Thymus (tissue), 11 donors: ENCODE measurements at regions not wholly inside any gene's neighbourhood (a gene's known extent, or its start where the extent isn't known, plus 50 kb on each side); places are given as distances from the start of the nearest gene placed in this dataset.

Experiments
- DNase-seq, 9 donors: peaks; one replicate each; pipeline ENCODE4 v3.0.0-alpha.2; 2013; ENCODE audit warnings: low spot score in 9 of 9, low read depth in 6 of 9, missing footprints in 1 of 9
- H3K27ac ChIP-seq, 2 donors: one replicate each; pipeline ENCODE4 v1.5.1; 2013; ENCODE audit warnings: control low read depth in 1 of 2, low read depth in 1 of 2, low read length in 1 of 2, mild to moderate bottlenecking in 1 of 2, moderate library complexity in 1 of 2
- H3K27me3 ChIP-seq, 2 donors: one replicate each; pipeline ENCODE4 v1.5.1; 2013; ENCODE audit warnings: low read length in 1 of 2; ENCODE audit not compliant: control insufficient read depth in 2 of 2, insufficient read depth in 1 of 2
- H3K36me3 ChIP-seq, 2 donors: one replicate each; pipeline ENCODE4 v1.5.1; 2013; ENCODE audit warnings: low read length in 1 of 2, mild to moderate bottlenecking in 1 of 2, moderate library complexity in 1 of 2; ENCODE audit not compliant: control insufficient read depth in 2 of 2, insufficient read depth in 2 of 2
- H3K4me1 ChIP-seq, 2 donors: one replicate each; pipeline ENCODE4 v1.5.1; 2013; ENCODE audit warnings: low read length in 2 of 2; ENCODE audit not compliant: control insufficient read depth in 2 of 2, insufficient read depth in 2 of 2
- H3K4me3 ChIP-seq, 2 donors: one replicate each; pipeline ENCODE4 v1.5.1; 2013; ENCODE audit warnings: low read length in 2 of 2, control low read depth in 1 of 2, mild to moderate bottlenecking in 1 of 2
- H3K9me3 ChIP-seq, 2 donors: one replicate each; pipeline ENCODE4 v1.5.1; 2013; ENCODE audit warnings: low read length in 1 of 2, mild to moderate bottlenecking in 1 of 2; ENCODE audit not compliant: control insufficient read depth in 2 of 2, insufficient read depth in 1 of 2
- WGBS: extraction: QIAGEN DNeasy Blood & Tissue Kit; methylation state at CpG from one replicate; pipeline ENCODE4 v1.1.7; 2013; 5-methylcytosine and 5-hydroxymethylcytosine counted together
- donor health status: healthy.

DNA sequence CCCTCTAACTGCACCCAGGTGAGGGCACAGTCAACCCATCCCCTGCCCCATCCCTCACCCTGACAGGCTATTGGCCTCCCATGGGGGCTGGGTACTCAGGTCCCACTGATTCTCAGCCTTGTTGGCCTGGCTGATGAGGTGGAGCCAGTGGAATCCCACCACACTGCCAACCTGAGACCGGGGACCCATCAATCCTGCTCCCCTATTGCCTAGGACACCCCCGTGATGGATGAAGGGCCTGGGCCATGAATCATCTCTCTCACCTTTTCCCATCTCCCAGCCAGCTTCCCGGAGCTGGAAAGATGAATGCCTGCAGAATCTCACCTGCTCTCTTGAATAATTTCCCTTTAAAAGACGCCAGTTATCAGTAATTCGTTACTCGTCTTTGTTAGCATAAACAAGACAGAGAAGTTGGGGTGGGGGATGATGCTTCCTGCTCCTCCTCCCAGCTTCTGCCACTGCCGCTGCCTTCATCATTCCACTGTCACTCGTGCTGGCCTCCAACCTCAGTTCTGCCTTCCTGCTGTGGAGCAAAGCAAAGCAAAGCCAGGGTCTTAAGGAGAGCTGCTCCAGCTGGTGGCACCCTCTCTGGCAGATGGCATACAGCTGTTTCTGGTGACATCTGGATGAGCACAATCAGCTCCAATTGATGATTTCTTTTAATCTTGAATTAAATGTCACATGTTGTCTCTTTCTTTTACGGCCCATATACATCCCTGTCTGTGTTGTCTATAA is 204.0 kb upstream of the NECTIN1 start:
- Histone ChIP-seq H3K4me3 (no peak overlapping the region), H3K9me3 (no peaks in the 10 kb centered on the region), H3K27ac (no peak overlapping the region), H3K4me1 (no peaks in the 10 kb centered on the region), H3K36me3 (no peaks in the 10 kb centered on the region), H3K27me3 (no peaks in the 10 kb centered on the region)
- 48% methylated on average over 9 of the region's 9 CpGs for WGBS
- no peak for DNase-seq

DNA sequence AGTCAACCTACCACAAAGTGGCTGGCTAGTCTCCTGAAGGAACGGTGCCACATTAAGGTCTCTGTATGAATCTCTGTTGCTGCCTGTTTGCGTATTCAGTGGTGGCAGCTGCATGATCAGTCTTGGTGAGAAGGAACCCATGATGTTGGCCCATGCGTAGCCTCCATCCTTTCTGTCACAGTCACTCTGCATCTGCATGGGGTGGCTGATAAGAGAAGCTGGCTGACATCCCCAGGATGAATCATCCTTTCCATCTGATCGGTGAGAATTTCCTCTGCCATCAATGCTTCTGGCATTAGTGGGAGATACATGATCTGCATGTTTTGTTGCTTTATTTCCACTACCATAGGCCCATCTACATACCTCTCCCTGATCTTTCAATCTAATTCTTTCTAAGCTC is 199.0 kb upstream of the NECTIN1 start:
- Histone ChIP-seq H3K9me3 (no peaks in the 10 kb centered on the region), H3K4me1 (no peaks in the 10 kb centered on the region), H3K27ac (no peak overlapping the region), H3K27me3 (no peaks in the 10 kb centered on the region), H3K4me3 (no peak overlapping the region), H3K36me3 (no peaks in the 10 kb centered on the region)
- no peak for DNase-seq
- WGBS: 93% methylated on average over 4 of the region's 4 CpGs

DNA sequence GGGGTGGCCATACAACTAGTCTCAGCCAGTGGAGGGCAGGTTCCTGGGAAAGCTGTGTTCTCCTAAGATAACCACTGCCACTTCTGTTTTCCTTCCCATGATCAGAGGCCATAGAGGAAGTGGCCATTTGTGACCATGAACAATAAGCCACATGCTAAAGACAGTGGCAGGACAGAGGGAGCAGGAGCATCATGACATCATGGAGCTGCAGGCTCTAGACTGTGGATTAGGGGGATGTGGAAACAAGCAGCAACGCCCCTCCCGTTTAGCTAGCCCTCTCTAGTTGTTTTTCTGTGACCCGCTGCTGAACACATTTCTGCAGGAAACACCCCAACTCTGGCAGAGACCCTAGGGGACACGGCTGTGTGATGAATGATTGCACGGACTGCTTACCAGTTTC is 195.0 kb upstream of the NECTIN1 start:
- 63% methylated on average over 5 of the region's 5 CpGs for WGBS
- no peak for DNase-seq

DNA sequence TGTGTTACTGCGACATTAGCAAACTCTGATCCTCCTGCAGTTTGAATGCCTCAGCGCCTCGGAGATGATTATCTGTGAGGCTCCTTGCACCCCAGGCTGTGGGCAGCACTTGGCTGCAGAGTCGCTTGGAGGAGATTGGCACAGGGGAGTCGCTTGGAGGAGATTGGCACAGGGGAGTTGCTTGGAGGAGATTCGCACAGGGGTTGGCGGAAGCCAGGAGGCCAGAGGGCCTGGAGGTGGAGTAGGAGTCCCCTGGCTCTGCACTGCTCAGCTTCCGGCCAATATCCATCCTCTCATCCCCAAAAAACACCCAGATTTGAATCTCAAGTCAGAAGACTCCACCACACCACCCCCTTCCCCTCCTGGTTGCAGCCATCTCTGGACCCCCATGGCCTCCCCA is 192.6 kb upstream of the NECTIN1 start:
- 87% methylated on average over 8 of the region's 8 CpGs for WGBS
- no peaks in the 10 kb centered on the region for H3K4me1 ChIP-seq
- DNase-seq: no peak

More for the DNA sequence above, 195.0 kb upstream of the NECTIN1 start:
- Histone ChIP-seq H3K27me3 (peaks cover 0 to 5% of the 10 kb centered on the region in 2 donors), H3K36me3 (no peaks in the 10 kb centered on the region), H3K4me1 (no peaks in the 10 kb centered on the region), H3K27ac (no peak overlapping the region), H3K4me3 (no peak overlapping the region), H3K9me3 (no peaks in the 10 kb centered on the region)

DNA sequence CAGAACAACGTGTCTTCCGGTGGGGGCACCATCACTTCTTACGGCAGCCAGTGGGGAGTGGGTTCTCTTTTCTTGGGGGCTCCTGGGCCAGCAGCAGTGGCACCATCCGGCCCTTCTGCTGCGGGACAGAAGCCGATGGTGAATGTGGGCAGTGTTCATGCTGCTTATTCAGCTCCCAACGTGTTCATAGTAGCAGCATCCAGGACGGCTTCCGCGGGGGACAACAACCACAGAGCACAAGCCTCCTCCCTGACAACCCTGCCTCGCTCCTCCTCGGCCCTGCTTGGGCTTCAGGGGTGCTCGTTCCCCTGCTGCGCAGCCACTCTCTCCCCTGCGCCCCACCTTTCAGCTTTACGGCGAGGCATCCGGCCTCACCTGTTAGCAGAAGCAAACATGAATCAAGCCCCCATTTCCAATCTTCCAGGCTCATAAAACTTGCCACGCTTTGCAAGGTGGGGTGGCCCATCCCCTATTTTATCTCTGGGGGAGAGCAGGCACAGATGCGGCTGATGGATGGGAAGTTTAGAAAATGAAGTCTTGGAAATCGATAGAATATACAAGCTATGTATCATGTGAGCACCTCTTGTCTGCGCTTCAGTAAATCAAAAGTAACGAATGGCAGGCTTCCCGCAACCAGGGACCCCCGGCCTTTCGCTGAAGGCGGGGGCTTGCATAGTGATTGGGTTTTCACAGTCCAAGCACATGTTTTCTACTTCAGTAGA is 191.8 kb upstream of the NECTIN1 start:
- H3K27me3 ChIP-seq: peaks cover 0 to 5% of the 10 kb centered on the region in 2 donors
- DNase-seq: no peak
- H3K27ac ChIP-seq: no peak overlapping the region
- no peaks in the 10 kb centered on the region for H3K36me3 ChIP-seq
- no peaks in the 10 kb centered on the region for H3K9me3 ChIP-seq
- H3K4me3 ChIP-seq: no peak overlapping the region
- H3K4me1 ChIP-seq: no peaks in the 10 kb centered on the region
- WGBS: 89% methylated on average over 27 of the region's 27 CpGs

More for the DNA sequence above, 192.6 kb upstream of the NECTIN1 start:
- Histone ChIP-seq H3K27me3 (peaks cover 0 to 5% of the 10 kb centered on the region in 2 donors), H3K4me3 (no peak overlapping the region), H3K27ac (no peak overlapping the region), H3K9me3 (no peaks in the 10 kb centered on the region), H3K36me3 (no peaks in the 10 kb centered on the region)

DNA sequence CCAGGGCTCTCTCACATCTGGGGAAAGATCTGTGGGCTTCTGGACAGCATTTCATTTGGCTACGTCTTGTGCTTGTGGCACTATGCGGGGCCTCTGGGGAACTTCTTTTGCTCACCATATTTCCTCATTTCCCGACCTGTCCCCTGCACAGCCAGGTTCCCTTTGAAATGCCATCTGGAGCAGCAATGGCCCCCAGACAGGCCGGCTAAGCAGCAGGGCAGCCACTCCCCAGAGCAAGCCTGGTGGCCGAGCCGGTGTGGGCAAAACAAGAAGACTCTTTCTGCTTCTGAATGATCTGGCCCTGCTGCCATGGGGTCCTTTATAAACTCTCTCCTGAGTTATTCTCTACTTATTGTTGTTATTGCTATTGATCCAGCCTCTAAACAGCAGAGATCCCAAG is 190.7 kb upstream of the NECTIN1 start:
- H3K4me1 ChIP-seq: no peaks in the 10 kb centered on the region
- H3K27me3 ChIP-seq: peaks cover 0 to 5% of the 10 kb centered on the region in 2 donors
- H3K4me3 ChIP-seq: no peak overlapping the region
- H3K9me3 ChIP-seq: peaks cover 0 to 5% of the 10 kb centered on the region in 2 donors
- DNase-seq: no peak
- 57% methylated on average over 6 of the region's 6 CpGs for WGBS
- H3K27ac ChIP-seq: no peak overlapping the region
- H3K36me3 ChIP-seq: no peaks in the 10 kb centered on the region

DNA sequence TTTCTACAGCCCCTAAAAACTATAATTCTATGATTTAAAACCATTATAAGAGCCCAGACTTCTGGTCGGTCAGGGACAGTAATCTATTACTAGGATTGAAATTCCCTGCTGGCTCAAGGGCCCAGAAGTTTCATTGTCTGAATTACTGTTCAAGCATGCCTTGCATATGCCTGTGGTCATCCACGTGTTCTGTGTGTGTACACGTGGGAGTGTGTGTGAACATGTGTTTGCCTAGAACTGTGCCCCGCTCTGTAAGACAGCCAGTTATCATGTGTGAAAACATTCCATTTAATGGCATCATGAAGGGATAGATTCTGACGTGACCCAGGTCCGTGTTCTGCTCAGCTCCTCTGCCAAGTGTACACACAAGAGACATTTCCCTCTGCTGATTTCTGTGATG is 189.3 kb upstream of the NECTIN1 start:
- no peak for DNase-seq
- H3K27me3 ChIP-seq: peaks cover 0 to 5% of the 10 kb centered on the region in 2 donors
- H3K4me1 ChIP-seq: no peaks in the 10 kb centered on the region
- no peaks in the 10 kb centered on the region for H3K36me3 ChIP-seq
- WGBS: 84% methylated on average over 6 of the region's 6 CpGs
- H3K4me3 ChIP-seq: no peak overlapping the region
- no peak overlapping the region for H3K27ac ChIP-seq
- H3K9me3 ChIP-seq: peaks cover 0 to 5% of the 10 kb centered on the region in 2 donors

DNA sequence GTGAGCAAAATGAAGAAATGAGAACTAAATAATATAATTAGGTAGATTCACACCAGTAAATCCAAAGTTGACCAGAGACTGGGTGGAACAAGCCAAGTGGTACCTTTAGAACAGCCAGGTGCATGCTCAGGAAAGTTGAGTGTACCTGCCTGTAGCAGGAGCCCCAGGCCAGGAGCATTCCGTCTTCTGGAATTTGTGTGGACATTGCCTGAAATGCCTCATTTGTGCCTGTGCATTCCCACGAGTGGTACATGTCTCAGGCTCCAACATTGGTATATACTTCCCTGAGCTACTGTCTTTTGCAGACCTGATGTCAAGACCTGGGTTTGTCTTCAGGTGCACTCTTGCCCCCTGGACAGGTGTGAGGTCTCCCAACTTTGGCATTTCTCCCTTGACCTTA is 187.6 kb upstream of the NECTIN1 start:
- 90% methylated on average over 2 of the region's 2 CpGs for WGBS
- Histone ChIP-seq H3K27ac (no peak overlapping the region), H3K27me3 (peaks cover 0 to 5% of the 10 kb centered on the region in 2 donors), H3K4me3 (no peak overlapping the region), H3K36me3 (no peaks in the 10 kb centered on the region), H3K4me1 (no peaks in the 10 kb centered on the region), H3K9me3 (peaks cover 0 to 5% of the 10 kb centered on the region in 2 donors)
- no peak for DNase-seq

DNA sequence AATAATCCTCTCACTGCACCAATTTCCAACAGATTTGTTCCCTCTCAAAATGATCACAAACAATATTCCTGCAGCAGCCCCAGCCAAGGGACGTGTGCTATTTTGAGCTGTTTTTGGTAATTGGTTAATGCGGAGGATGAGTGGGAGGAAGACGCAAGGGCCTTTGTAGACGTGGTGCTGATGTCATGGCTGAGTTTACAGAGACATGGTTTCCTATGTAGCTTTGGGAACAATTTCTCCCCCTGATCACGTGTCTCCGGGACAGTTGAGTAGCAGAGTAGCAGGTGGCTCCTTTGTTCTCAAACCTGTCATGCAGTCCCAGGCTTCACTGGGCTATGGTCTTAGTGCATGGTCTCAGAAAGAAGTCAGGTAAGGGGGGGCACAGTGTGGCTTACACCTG is 183.2 kb upstream of the NECTIN1 start:
- DNase-seq: no peak
- WGBS: 89% methylated on average over 6 of the region's 6 CpGs
- no peak overlapping the region for H3K27ac ChIP-seq
- H3K9me3 ChIP-seq: peaks cover 0 to 5% of the 10 kb centered on the region in 2 donors
- peaks cover 0 to 3% of the 10 kb centered on the region in 2 donors for H3K27me3 ChIP-seq
- H3K36me3 ChIP-seq: no peaks in the 10 kb centered on the region
- no peaks in the 10 kb centered on the region for H3K4me1 ChIP-seq
- no peak overlapping the region for H3K4me3 ChIP-seq
